KG1 (cell line): ENCODE measurements at regions not wholly inside any gene's neighbourhood (a gene's known extent, or its start where the extent isn't known, plus 50 kb on each side); places are given as distances from the start of the nearest gene placed in this dataset.
"Not testable (repeated sequence)": the region's sequence is repeated elsewhere in the genome, so short reads cannot be mapped to it uniquely, and the experiment has no call there.

ENCODE experiments used
- DNase-seq: peaks from one replicate; lab custom pipeline; 2025; lab: John Stamatoyannopoulos, UW

- DNase-seq: no peak
Observed at GRCh38 chr17:33838281-33838680, 416.8 kb upstream of the CCL2 start.

GRCh38 chr17:33847900-33848299 lies 407.2 kb upstream of the CCL2 start:
- no peak for DNase-seq

GRCh38 chr17:33848433-33848832 lies 406.7 kb upstream of the CCL2 start:
- DNase-seq: no peak

GRCh38 chr17:33854596-33854995 lies 400.5 kb upstream of the CCL2 start:
- no peak for DNase-seq

- no peak for DNase-seq
Observed at GRCh38 chr17:33858121-33858520, 397.0 kb upstream of the CCL2 start.

- no peak for DNase-seq
Observed at GRCh38 chr17:33858682-33859081, 396.4 kb upstream of the CCL2 start.

- DNase-seq: no peak
Observed at GRCh38 chr17:33862772-33863602, 392.1 kb upstream of the CCL2 start.

GRCh38 chr17:33864758-33865229 lies 390.3 kb upstream of the CCL2 start:
- DNase-seq: no peak

GRCh38 chr17:33868899-33869298 lies 386.2 kb upstream of the CCL2 start:
- no peak for DNase-seq

GRCh38 chr17:33870936-33871335 lies 384.1 kb upstream of the CCL2 start:
- no peak for DNase-seq

GRCh38 chr17:33871720-33872540 lies 383.2 kb upstream of the CCL2 start:
- no peak for DNase-seq

GRCh38 chr17:33873201-33873617 lies 381.9 kb upstream of the CCL2 start:
- no peak for DNase-seq

- no peak for DNase-seq
Observed at GRCh38 chr17:33874617-33875060, 380.4 kb upstream of the CCL2 start.

GRCh38 chr17:33875973-33876372 lies 379.1 kb upstream of the CCL2 start:
- no peak for DNase-seq

- not testable (repeated sequence) for DNase-seq
Observed at GRCh38 chr17:33882273-33882672, 372.8 kb upstream of the CCL2 start.

GRCh38 chr17:33882677-33883076 lies 372.4 kb upstream of the CCL2 start:
- DNase-seq: not testable (repeated sequence)

- DNase-seq: no peak
Observed at GRCh38 chr17:33888455-33888854, 366.6 kb upstream of the CCL2 start.

- DNase-seq: no peak
Observed at GRCh38 chr17:33889040-33889439, 366.0 kb upstream of the CCL2 start.

- DNase-seq: no peak
Observed at GRCh38 chr17:33889766-33890165, 365.3 kb upstream of the CCL2 start.

- DNase-seq: no peak
Observed at GRCh38 chr17:33892717-33893591, 362.1 kb upstream of the CCL2 start.

GRCh38 chr17:33895491-33895890 lies 359.6 kb upstream of the CCL2 start:
- DNase-seq: no peak

GRCh38 chr17:33896263-33896662 lies 358.8 kb upstream of the CCL2 start:
- no peak for DNase-seq
